ENCODE measurements at regions not wholly inside any gene's neighbourhood (a gene's known extent, or its start where the extent isn't known, plus 50 kb on each side); places are given as distances from the start of the nearest gene placed in this dataset.

DNA sequence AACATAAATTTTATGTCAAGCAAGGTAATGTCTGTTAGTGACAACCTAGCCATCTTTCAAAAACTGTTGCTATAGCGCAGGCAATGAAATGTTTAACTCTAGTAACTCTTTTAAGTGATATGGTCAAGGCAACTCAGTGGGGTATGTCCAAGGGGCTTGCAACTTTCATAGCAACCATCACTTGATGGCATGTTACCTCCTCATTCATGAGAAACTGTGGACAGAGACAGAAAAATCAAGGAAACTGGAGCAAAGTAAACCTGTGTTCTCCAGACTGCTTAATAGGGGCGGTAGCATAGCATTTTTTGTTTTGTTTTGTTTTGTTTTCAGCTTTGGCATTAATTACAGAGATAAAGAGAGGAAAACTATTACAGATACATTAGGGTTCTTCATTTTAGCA, 1456.8 kb upstream of the AGA start:
- TF ChIP-seq POLR2AphosphoS5 (IDR thresholded peaks at IDR 0.05), result no peak
- TF ChIP-seq, protein P1, sequence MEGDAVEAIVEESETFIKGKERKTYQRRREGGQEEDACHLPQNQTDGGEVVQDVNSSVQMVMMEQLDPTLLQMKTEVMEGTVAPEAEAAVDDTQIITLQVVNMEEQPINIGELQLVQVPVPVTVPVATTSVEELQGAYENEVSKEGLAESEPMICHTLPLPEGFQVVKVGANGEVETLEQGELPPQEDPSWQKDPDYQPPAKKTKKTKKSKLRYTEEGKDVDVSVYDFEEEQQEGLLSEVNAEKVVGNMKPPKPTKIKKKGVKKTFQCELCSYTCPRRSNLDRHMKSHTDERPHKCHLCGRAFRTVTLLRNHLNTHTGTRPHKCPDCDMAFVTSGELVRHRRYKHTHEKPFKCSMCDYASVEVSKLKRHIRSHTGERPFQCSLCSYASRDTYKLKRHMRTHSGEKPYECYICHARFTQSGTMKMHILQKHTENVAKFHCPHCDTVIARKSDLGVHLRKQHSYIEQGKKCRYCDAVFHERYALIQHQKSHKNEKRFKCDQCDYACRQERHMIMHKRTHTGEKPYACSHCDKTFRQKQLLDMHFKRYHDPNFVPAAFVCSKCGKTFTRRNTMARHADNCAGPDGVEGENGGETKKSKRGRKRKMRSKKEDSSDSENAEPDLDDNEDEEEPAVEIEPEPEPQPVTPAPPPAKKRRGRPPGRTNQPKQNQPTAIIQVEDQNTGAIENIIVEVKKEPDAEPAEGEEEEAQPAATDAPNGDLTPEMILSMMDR (IDR thresholded peaks at IDR 0.05 in 8 of 11, conservative IDR thresholded peaks at IDR 0.05 in 3 of 11), result no peak
